ENCODE measurements at regions not wholly inside any gene's neighbourhood (a gene's known extent, or its start where the extent isn't known, plus 50 kb on each side); places are given as distances from the start of the nearest gene placed in this dataset.

GRCh38 chr18:39596221-39596620 is 2030.6 kb upstream of the CELF4 start:
- H3K4me3 ChIP-seq (ENCODE audit: low read depth, low read length) = no peak overlapping the region
- no peak for TF ChIP-seq CTCF (IDR thresholded peaks at IDR 0.05; ENCODE audit: insufficient read depth, low read length, poor library complexity, severe bottlenecking)
- H3K27me3 ChIP-seq (ENCODE audit: control insufficient read depth, insufficient read depth, low read length) = no peaks in the 10 kb centered on the region
- DNase-seq (ENCODE audit: low read depth) = no peak
- H3K36me3 ChIP-seq (ENCODE audit: control insufficient read depth, insufficient read depth, low read length) = no peaks in the 10 kb centered on the region

- Histone ChIP-seq H3K36me3 (ENCODE audit: control insufficient read depth, insufficient read depth, low read length) (no peaks in the 10 kb centered on the region), H3K27me3 (ENCODE audit: control insufficient read depth, insufficient read depth, low read length) (no peaks in the 10 kb centered on the region), H3K4me3 (ENCODE audit: low read depth, low read length) (no peak overlapping the region)
- TF ChIP-seq CTCF (IDR thresholded peaks at IDR 0.05; ENCODE audit: insufficient read depth, low read length, poor library complexity, severe bottlenecking) = no peak
- DNase-seq (ENCODE audit: low read depth) = no peak
These were observed 2028.6 kb upstream of the CELF4 start for GRCh38 chr18:39594206-39594605.

- TF ChIP-seq CTCF (IDR thresholded peaks at IDR 0.05; ENCODE audit: insufficient read depth, low read length, poor library complexity, severe bottlenecking) = no peak
- Histone ChIP-seq H3K36me3 (ENCODE audit: control insufficient read depth, insufficient read depth, low read length) (no peaks in the 10 kb centered on the region), H3K27me3 (ENCODE audit: control insufficient read depth, insufficient read depth, low read length) (no peaks in the 10 kb centered on the region), H3K4me3 (ENCODE audit: low read depth, low read length) (no peak overlapping the region)
- DNase-seq (ENCODE audit: low read depth) = no peak
These were observed 2026.1 kb upstream of the CELF4 start for GRCh38 chr18:39591649-39592048.

GRCh38 chr18:39589496-39589895 is 2023.9 kb upstream of the CELF4 start:
- Histone ChIP-seq H3K36me3 (ENCODE audit: control insufficient read depth, insufficient read depth, low read length) (no peaks in the 10 kb centered on the region), H3K4me3 (ENCODE audit: low read depth, low read length) (no peak overlapping the region), H3K27me3 (ENCODE audit: control insufficient read depth, insufficient read depth, low read length) (no peaks in the 10 kb centered on the region)
- no peak for TF ChIP-seq CTCF (IDR thresholded peaks at IDR 0.05; ENCODE audit: insufficient read depth, low read length, poor library complexity, severe bottlenecking)
- no peak for DNase-seq (ENCODE audit: low read depth)

- DNase-seq (ENCODE audit: low read depth) = no peak
- no peaks in the 10 kb centered on the region for H3K27me3 ChIP-seq (ENCODE audit: control insufficient read depth, insufficient read depth, low read length)
- no peak for TF ChIP-seq CTCF (IDR thresholded peaks at IDR 0.05; ENCODE audit: insufficient read depth, low read length, poor library complexity, severe bottlenecking)
- H3K4me3 ChIP-seq (ENCODE audit: low read depth, low read length) = no peak overlapping the region
- no peaks in the 10 kb centered on the region for H3K36me3 ChIP-seq (ENCODE audit: control insufficient read depth, insufficient read depth, low read length)
These were observed 2022.0 kb upstream of the CELF4 start for GRCh38 chr18:39587586-39587985.

GRCh38 chr18:39586741-39587140 is 2021.1 kb upstream of the CELF4 start:
- DNase-seq (ENCODE audit: low read depth) = no peak
- Histone ChIP-seq H3K27me3 (ENCODE audit: control insufficient read depth, insufficient read depth, low read length) (no peaks in the 10 kb centered on the region), H3K36me3 (ENCODE audit: control insufficient read depth, insufficient read depth, low read length) (no peaks in the 10 kb centered on the region), H3K4me3 (ENCODE audit: low read depth, low read length) (no peak overlapping the region)
- TF ChIP-seq CTCF (IDR thresholded peaks at IDR 0.05; ENCODE audit: insufficient read depth, low read length, poor library complexity, severe bottlenecking) = no peak

Measured in kidney epithelial cell (primary cell).